Stimulated activated naive CD8-positive, alpha-beta T cell treated with anti-CD3 and anti-CD28 coated beads, Interleukin-15, Interleukin-2, amounts not matched to agents 100 U/mL and 50 U/mL, for 24 hours (primary cell): ENCODE measurements at regions not wholly inside any gene's neighbourhood (a gene's known extent, or its start where the extent isn't known, plus 50 kb on each side); places are given as distances from the start of the nearest gene placed in this dataset.

ENCODE experiments used
- ATAC-seq: fragments of 150-1000 bp; cut with Tn5 transposase; one replicate; pipeline ENCODE4 v1.10.0; 2021
- DNase-seq: peaks from one replicate; pipeline ENCODE4 v3.0.0; 2021

DNA sequence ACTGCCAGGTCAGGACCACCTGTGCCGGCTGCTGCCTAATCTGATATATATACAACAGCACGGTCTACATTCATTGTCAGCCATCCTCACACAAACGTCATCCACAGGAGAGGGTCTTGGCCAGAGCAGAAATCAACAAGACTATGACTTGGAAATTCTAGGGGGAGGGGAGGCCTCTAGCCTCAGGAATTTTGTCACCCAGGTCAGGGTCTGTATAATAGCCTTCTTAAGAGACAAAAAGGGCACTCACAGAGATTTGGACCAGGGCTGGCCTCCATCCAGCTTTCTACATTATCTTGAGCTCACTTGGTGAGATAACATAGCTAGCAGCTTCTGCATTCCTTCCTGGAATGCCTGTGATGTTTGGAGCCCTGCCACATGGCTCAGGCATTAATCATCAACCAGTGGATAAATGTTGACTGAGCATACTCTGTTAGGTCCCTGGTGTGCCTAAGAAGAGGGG lies 50.4 kb upstream of the CTIF start:
- ATAC-seq: no peak
- no peak for DNase-seq

DNA sequence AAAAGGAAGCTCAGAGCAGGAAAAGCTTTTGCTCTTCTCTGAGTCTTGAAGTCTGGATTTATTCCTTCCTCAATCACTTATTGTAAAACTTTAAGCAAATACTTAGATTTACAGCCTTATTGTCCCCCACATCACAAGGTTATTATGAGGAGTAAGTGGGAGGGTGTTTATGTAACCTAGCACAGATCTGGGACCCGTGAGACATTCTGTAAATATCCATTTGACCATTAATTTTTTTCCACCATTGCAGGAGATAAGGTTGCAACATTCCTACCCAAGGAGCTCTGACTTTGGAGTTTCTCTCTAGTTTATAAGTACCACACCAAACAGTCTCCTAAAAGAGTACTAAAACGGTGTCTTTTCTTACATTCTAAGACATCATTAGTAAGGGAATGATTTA lies 52.1 kb upstream of the CTIF start:
- ATAC-seq (no peak), DNase-seq (no peak)

DNA sequence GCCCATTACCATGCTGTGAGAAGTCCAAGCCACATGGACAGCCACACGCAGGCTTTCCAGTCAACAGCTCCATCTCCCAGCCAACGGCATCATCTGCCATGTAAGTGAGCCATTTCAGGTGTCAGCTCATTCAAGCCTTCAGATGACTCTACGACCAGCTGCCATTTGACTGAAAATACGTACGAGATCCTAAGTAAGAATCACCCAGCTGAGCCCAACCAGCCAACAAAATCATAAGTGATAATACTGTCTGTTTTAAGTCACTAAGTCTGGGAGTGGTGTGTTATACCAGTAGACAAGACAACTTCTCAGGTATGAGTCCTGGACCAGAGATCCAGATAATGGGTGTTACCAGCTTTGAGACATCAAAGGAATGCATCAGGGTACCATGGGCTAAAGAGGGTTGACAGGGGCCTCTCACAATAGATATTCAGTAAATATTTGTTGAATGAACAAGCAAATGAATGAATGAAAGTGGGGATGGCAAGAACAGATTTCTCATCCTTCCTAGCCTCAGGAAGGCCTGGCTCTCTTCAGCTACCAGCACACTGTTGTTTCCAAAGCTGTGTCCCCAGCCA lies 52.9 kb upstream of the CTIF start:
- ATAC-seq (no peak), DNase-seq (no peak)

DNA sequence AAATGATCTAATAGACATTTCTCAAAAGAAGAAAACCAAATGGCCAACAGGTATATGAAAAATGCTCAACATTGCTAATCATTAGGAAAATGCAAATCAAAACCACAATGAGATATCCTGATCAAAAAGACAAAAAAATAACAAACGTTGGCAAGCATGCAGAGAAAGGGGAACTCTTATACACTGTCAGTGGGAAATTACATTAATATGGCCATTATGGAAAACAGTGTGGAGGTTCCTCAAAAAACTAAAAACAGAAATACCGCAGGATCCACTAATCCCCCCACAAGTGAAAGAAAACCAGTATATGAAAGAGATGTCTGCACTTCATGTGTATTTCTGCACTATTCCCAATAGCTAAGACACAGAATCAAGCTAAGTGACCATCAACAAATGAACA lies 57.7 kb upstream of the CTIF start:
- ATAC-seq (no peak), DNase-seq (no peak)

DNA sequence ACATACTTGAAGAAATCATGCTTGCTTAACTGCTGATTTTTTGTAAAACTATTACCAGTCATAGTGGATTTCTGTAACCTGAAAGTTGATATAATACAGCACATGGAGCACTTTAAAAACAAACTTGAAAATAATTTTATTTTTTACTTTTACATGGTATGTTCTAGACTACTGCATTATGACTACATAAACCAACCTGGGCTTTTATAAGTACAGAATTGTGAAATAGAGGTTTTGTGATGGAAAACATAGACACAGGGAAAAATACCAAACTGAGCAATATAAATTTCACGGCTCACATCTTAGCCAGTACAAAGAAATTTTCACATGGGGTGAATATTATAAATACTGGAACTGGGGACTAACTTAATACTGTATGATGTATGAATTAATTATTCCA lies 59.3 kb upstream of the CTIF start:
- ATAC-seq (no peak), DNase-seq (no peak)

DNA sequence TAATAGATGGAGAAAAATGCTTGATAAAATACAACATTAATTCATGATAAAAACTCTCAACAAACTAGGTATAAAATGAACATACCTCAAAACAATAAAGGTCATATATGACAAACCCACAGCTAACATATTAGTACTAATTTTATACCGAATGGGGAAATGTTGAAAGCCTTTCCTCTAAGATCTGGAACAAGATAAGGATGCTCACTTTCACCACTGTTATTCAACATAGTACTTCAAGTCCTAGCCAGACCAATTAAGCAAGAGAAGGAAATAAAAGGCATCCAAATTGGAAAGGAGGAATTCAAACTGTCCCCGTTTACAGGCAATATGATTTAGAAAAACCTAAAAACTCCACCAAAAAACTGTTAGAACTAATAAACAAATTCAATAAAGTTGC lies 61.5 kb upstream of the CTIF start:
- DNase-seq (no peak), ATAC-seq (no peak)

DNA sequence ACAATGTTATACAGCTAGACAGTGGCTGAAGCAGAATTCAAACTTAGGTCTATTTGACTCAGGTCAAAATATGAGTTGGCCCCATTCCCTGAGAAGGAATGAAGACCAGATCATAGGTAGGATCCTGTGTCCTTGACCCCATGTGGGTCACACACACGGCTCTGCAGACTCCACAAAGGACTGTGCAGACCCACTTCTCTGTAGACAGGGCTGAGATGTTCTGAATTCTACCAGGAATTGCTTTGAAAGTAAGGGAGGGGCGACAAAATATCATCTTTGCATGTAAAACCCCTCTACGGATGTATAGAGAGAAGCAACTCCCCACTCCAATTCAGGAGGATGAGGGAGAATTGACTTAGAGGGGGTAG lies 62.3 kb upstream of the CTIF start:
- ATAC-seq (no peak), DNase-seq (no peak)

DNA sequence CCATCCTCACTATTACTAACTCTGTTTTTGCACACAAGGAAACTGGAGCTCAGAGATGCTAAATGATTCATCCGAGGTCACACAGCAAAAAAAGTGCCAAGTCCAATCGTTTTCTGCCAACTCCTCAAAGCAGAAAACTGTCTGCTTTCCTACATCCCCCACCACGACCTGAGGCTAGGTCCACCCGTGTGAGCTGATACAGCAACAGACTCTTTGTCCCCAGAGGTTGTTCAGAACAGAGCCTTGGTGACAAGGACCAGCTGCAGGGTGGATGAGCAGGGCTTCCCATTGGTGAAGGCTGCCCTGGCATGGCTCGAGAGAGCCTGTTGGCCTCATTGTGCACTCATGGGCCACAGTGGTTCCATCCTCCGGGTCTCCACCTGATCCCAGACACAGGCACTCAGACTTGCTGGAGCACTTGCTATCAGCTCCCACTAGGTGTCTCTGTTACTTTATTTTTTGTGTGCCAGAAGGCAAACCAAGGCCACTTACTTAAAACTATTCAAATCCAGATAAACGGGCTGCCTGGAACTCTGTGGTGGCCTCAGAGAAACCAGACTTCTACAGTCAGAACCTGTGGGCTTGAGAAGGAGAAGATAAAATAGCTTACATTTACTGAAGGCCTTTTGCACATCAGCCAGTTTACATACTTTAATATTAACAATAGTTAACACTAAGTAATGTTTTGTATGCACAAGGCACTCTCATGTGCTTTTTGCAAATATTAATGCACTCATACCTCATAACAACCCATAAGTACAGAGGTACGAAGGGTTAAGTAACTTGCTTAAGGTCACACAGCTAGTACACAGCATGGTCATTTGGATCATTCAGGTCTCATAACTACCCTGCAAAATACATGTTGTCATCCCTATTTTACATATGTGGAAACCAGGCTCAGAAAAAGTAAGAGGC lies 62.9 kb upstream of the CTIF start:
- peak; percentile 63 for ATAC-seq
- DNase-seq: peak; percentile 21

DNA sequence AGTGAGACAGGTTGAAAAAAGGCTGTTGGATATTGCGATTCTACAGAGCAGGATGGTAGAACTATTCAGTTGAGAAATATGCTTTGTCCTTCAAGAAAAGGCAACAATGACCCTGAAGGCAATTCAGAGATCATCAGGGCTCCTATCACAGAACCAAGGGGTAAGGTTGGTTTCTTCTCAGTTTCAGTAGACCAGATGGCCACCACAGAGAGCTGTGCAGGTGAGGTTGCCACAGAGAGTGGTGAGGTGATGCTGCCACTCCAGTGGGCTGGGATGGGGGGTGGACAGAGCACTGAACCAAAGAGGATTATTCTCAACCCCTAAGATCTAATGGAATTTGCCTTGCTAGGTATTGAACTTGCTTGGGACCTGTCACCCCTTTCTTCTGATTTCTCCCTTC lies 64.6 kb upstream of the ZBTB7C start:
- no peak for ATAC-seq
- no peak for DNase-seq

DNA sequence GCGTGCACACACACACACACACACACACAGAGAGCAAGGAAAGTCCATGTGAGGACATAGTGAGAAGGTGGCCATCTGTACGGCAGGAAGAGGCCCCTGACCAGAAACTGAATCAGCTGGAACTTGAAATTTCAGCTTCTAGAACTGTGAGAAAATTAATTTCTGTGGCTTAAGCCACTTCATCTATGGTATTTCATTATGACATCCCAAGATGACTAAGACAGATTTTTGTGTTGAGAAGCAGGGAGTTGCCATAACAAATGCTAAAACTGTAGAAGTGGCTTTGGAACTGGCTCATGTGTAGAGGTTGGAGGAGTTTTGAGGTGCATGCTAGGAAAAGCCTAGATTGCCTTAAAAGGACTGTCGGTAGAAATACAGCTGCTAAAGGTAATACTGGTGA lies 63.4 kb upstream of the ZBTB7C start:
- no peak for ATAC-seq
- DNase-seq: no peak

DNA sequence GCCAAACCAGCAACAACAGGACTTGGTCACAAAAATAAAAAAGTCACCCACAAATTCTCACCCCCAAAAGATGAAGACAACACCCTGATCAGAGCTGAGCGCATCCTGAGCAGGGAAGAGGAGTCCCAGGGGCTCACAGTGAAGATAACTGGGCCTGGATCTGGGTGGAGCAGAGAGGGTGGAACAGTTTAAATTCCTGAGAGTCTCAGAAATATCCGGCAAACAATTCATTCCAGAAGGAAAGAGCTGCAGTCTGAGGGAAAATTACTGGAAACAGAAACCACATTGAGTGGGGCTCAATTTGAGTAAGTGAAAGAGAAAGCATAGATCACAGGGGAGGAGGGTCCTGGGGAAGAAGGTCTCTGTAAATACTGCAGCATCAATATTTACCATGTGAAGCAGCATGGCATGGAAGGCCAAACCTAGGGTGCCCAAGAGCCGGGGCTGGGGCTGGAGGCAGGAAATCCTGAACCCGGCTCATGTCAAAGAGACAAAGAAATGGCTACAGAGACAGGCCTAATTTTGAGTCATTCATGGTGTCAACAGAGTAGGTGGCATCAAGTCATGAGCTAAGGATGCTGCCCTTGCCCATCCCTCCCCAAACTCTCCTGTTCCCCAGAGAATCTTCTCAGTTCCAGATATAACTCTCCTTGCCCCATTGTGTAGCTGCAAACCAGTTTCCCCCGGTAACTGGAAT lies 61.4 kb upstream of the ZBTB7C start:
- DNase-seq (no peak), ATAC-seq (no peak)

DNA sequence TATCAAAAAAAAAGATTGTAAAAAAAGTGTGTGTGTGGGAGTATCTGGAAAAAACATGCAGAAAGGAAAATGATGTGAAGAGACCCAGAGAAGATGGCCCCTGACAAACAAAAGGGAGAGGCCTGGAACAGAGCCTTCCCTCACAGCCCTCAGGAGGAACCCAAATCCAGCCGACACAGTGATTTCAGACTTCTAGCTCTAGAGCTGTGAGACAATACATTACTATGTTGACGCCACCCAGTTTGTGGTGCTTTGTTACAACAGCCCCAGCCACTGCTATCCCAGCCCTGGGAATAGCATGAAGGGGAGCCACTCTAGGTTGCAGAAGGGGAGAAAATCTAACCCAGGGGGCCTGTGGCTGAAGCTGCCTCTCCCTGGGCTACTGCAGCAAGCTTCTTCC lies 59.0 kb upstream of the ZBTB7C start:
- DNase-seq (no peak), ATAC-seq (no peak)

DNA sequence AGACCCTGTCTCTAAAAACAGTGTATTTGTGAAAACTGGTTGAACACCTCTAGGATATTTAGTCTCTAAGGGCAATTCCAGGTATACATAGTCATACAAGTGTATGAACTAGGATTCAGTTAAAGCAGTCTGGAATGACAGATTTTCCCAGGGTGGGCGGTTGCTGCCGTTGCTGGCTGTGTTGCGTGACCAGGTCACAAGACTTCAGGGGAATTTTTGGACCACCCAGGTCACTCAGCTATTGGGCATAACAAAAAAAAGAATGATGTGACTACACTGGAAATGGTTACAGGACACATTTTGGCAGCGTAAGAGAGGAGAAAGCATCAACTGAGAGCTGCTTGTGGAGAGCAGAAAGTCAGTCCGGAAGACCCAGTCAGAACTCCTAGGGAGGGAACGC lies 58.0 kb upstream of the ZBTB7C start:
- ATAC-seq (no peak), DNase-seq (no peak)

DNA sequence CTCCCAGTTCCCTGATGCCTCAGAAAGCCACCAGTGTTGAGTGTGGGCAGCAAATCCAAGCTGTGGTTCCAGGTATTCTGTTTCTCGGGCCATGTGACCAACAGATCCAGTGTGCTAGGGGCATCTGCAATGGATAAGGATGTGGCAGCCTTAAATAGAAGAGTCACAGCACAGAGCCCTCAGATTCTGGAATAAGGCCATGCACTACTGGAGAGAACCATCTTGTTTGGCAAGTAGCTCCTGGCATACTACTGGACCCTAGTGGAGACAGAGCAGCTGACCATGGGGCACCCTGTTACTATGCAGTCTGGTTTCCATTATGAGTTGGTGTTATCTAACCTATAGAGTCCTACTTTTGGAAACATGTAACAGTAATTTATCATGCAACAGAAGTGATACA lies 53.3 kb upstream of the ZBTB7C start:
- no peak for DNase-seq
- ATAC-seq: no peak

DNA sequence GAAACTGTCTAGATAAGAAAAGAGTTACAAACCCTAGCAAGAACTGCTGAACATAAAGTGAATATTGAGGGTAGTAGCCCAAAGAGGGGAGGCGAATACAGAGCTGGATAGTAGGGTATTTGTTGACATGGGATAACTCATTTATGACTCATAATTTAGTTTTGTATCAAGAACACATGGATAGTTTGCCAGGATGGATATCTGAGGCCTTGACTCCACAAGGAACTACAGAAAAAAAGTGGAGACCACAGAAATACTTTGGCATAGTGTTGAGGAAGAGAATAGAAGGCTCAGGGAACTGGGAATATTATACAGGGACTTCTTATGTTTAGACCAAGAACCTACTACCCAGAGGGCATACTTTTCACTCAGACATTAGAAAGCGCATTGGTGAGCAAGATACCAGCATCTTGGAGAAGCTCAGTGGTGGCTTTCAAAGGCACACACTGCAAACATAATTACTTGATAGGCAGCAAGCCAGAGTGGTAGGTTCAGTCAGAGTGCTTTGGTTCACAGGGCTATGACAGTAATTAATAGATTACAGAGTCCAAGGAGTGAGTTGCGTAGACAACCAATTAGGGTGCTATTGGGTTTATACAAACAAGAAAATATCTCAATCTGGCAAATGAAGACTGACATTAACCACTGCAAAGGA lies 51.9 kb upstream of the ZBTB7C start:
- ATAC-seq: no peak
- DNase-seq: no peak

DNA sequence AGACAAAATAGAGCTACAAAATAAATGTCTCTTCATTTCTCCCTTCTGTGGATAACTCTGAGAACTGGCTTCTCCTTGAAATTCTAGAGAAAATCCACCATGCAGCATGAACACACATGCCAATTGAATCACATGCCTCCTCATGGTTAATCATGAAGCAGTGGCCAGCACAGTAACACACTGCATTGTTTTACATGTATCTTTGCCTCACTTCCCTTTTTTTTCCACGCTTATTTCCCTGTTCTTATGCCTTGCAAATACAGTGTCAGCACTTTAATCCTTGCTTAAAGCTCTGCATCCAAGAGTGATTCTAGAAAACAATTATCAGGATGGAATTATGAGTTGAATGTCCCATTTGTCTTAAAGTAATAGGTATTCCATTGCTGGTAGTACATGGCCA lies 50.3 kb upstream of the ZBTB7C start:
- DNase-seq (no peak), ATAC-seq (no peak)

DNA sequence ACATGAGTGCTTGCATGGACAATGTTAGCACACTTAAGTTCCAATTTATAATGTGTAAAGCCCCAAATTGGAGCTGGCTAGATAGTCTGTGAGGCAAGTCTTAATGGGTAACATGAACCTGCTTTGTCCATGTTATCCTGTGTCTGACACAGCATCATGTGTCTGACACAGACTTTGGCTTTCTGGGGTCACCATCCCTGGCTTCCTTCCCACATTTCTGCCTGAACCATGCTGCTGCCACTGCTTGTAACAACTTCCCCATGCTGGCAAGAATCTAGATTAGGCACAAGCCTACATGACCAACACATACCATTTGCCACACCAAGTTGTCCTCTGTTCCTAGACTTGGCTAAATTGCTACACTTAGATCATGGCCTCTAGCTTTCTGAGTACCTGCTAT lies 49.8 kb upstream of the ZBTB7C start:
- DNase-seq (no peak), ATAC-seq (no peak)
